BJ (cell line): ENCODE measurements at regions not wholly inside any gene's neighbourhood (a gene's known extent, or its start where the extent isn't known, plus 50 kb on each side); places are given as distances from the start of the nearest gene placed in this dataset.

Source experiments
- CTCF ChIA-PET: fragments of 350-600 bp; formaldehyde crosslinking; extraction: SDS; loops from one replicate; lab custom pipeline; 2021; ENCODE audit warnings: antibody characterized with exemption, inconsistent platforms; lab: Yijun Ruan, JAX
- POLR2A ChIA-PET: fragments of 300-600 bp; sonication (Branson Sonifier 250); formaldehyde crosslinking; extraction: SDS; loops from one replicate; lab custom pipeline; 2021; ENCODE audit warnings: antibody characterized with exemption; lab: Charles Lee
- DNase-seq: peaks from one replicate; pipeline ENCODE4 v3.0.0-alpha.2; 2011; ENCODE audit warnings: low read depth
- H3K27me3 ChIP-seq: 2 replicates; pipeline ENCODE4 v1.6.0; 2011; ENCODE audit warnings: low read length; ENCODE audit not compliant: control insufficient read depth, insufficient read depth
- H3K36me3 ChIP-seq: 2 replicates; pipeline ENCODE4 v1.5.1; 2011; ENCODE audit warnings: low read length; ENCODE audit not compliant: control insufficient read depth, insufficient read depth
- H3K4me3 ChIP-seq: 2 replicates; pipeline ENCODE4 v1.5.1; 2011; ENCODE audit warnings: low read depth, mild to moderate bottlenecking, control low read depth, low read length
- CTCF ChIP-seq: IDR thresholded peaks from 2 replicates; pipeline ENCODE4 v1.5.1; 2011; ENCODE audit warnings: low read depth, mild to moderate bottlenecking, control low read depth, inconsistent platforms, low read length, moderate library complexity; ENCODE audit not compliant: insufficient read depth

GRCh38 chr15:53359038-53359437, 400.4 kb downstream of the WDR72 start:
- ChIA-PET CTCF (no interaction called here), POLR2A (no interaction called here)
- no peaks in the 10 kb centered on the region for H3K27me3 ChIP-seq
- TF ChIP-seq CTCF = no peak
- no peaks in the 10 kb centered on the region for H3K36me3 ChIP-seq
- DNase-seq = no peak
- no peak overlapping the region for H3K4me3 ChIP-seq

GRCh38 chr15:53354874-53355273, 404.6 kb downstream of the WDR72 start:
- DNase-seq = no peak
- ChIA-PET POLR2A (no interaction called here), CTCF (no interaction called here)
- Histone ChIP-seq H3K27me3 (no peaks in the 10 kb centered on the region), H3K4me3 (no peak overlapping the region), H3K36me3 (no peaks in the 10 kb centered on the region)
- TF ChIP-seq CTCF = no peak

GRCh38 chr15:53351373-53351772, 408.1 kb downstream of the WDR72 start:
- Histone ChIP-seq H3K36me3 (no peaks in the 10 kb centered on the region), H3K27me3 (no peaks in the 10 kb centered on the region), H3K4me3 (no peak overlapping the region)
- DNase-seq = no peak
- TF ChIP-seq CTCF = no peak
- ChIA-PET CTCF (interaction anchor here (0.7 kb wide), 1 partner anchor 55 kb away, joined by 3 read pairs; no protein-coding TSS in a partner anchor), POLR2A (no interaction called here)

GRCh38 chr15:53346583-53346982, 412.9 kb downstream of the WDR72 start:
- Histone ChIP-seq H3K36me3 (no peaks in the 10 kb centered on the region), H3K27me3 (no peaks in the 10 kb centered on the region), H3K4me3 (no peak overlapping the region)
- CTCF ChIA-PET = no interaction called here
- POLR2A ChIA-PET = no interaction called here
- DNase-seq = no peak
- no peak for TF ChIP-seq CTCF

- ChIA-PET POLR2A (no interaction called here), CTCF (no interaction called here)
- H3K36me3 ChIP-seq = no peaks in the 10 kb centered on the region
- TF ChIP-seq CTCF = no peak
- no peaks in the 10 kb centered on the region for H3K27me3 ChIP-seq
- no peak overlapping the region for H3K4me3 ChIP-seq
- DNase-seq = no peak
These were observed 427.9 kb downstream of the WDR72 start for GRCh38 chr15:53331328-53332190.
